Neural progenitor cell (in vitro differentiated cells): ENCODE measurements at regions not wholly inside any gene's neighbourhood (a gene's known extent, or its start where the extent isn't known, plus 50 kb on each side); places are given as distances from the start of the nearest gene placed in this dataset.

ENCODE experiments used
- DNase-seq: peaks from one replicate; pipeline ENCODE4 v3.0.0-alpha.2; 2016; ENCODE audit warnings: low spot score
- H2AFZ ChIP-seq: fragments of 200-600 bp; sonication (generic); replicated peaks from 2 replicates; pipeline ENCODE4 v1.6.1; 2016; ENCODE audit warnings: antibody characterized with exemption
- H3F3A ChIP-seq: fragments of 200-600 bp; sonication (generic); 2 replicates; pipeline ENCODE4 v1.6.1; 2016; ENCODE audit warnings: antibody characterized with exemption, low read depth
- H3K27ac ChIP-seq: fragments of 200-600 bp; sonication (generic); 2 replicates; pipeline ENCODE4 v1.5.1; 2016; ENCODE audit warnings: mild to moderate bottlenecking
- H3K27me3 ChIP-seq: fragments of 200-600 bp; sonication (generic); 2 replicates; pipeline ENCODE4 v1.6.1; 2016; ENCODE audit warnings: mild to moderate bottlenecking, moderate library complexity
- H3K36me3 ChIP-seq: fragments of 200-600 bp; sonication (generic); 2 replicates; pipeline ENCODE4 v1.5.1; 2016
- H3K4me1 ChIP-seq: fragments of 200-600 bp; sonication (generic); 2 replicates; pipeline ENCODE4 v1.6.1; 2016; ENCODE audit warnings: mixed run types
- H3K4me2 ChIP-seq: fragments of 200-600 bp; sonication (generic); 2 replicates; pipeline ENCODE4 v1.6.1; 2016
- H3K4me3 ChIP-seq: fragments of 200-600 bp; sonication (generic); 2 replicates; pipeline ENCODE4 v1.5.1; 2016
- H3K79me2 ChIP-seq: fragments of 200-600 bp; sonication (generic); 2 replicates; pipeline ENCODE4 v1.6.1; 2016; ENCODE audit warnings: low read depth
- H3K9ac ChIP-seq: fragments of 200-600 bp; sonication (generic); 2 replicates; pipeline ENCODE4 v1.6.1; 2016
- H3K9me3 ChIP-seq: fragments of 200-600 bp; sonication (generic); 2 replicates; pipeline ENCODE4 v1.5.1; 2016; ENCODE audit warnings: low read depth
- H4K20me1 ChIP-seq: fragments of 200-600 bp; sonication (generic); 2 replicates; pipeline ENCODE4 v1.6.1; 2016; ENCODE audit warnings: low read depth
- H3K27ac Mint-ChIP-seq: 3 replicates; pipeline ENCODE4 v1.8.0; 2021; ENCODE audit warnings: mixed read lengths
- H3K27me3 Mint-ChIP-seq: 2 replicates; pipeline ENCODE4 v1.8.0; 2022; ENCODE audit warnings: low read depth, mild to moderate bottlenecking, inconsistent platforms, moderate library complexity, mixed read lengths; ENCODE audit not compliant: insufficient read depth
- H3K36me3 Mint-ChIP-seq: 3 replicates; pipeline ENCODE4 v1.8.0; 2021; ENCODE audit warnings: mixed read lengths
- H3K4me1 Mint-ChIP-seq: 3 replicates; pipeline ENCODE4 v1.8.0; 2021; ENCODE audit warnings: mixed read lengths
- H3K4me3 Mint-ChIP-seq: 3 replicates; pipeline ENCODE4 v1.8.0; 2021; ENCODE audit warnings: mild to moderate bottlenecking, moderate library complexity, mixed read lengths
- H3K9me3 Mint-ChIP-seq: 3 replicates; pipeline ENCODE4 v1.8.0; 2020; ENCODE audit warnings: mixed read lengths
- EZH2 ChIP-seq: fragments of 200-600 bp; sonication (generic); IDR thresholded peaks from 2 replicates; pipeline ENCODE4 v1.6.1; 2017; ENCODE audit warnings: antibody characterized with exemption, mild to moderate bottlenecking, moderate library complexity
- EZH2phosphoT487 ChIP-seq: fragments of 200-600 bp; sonication (generic); IDR thresholded peaks from 2 replicates; pipeline ENCODE4 v1.6.1; 2017; ENCODE audit warnings: antibody characterized with exemption
- TF ChIP-seq, protein P1 (sequence below): fragments of 200-600 bp; sonication (generic); IDR thresholded peaks from 2 replicates; pipeline ENCODE4 v1.5.1; 2017; ENCODE audit warnings: antibody characterized with exemption, mild to moderate bottlenecking

GRCh38 chr9:87290241-87291052, 207.2 kb upstream of the DAPK1 start:
- TF ChIP-seq, protein P1, sequence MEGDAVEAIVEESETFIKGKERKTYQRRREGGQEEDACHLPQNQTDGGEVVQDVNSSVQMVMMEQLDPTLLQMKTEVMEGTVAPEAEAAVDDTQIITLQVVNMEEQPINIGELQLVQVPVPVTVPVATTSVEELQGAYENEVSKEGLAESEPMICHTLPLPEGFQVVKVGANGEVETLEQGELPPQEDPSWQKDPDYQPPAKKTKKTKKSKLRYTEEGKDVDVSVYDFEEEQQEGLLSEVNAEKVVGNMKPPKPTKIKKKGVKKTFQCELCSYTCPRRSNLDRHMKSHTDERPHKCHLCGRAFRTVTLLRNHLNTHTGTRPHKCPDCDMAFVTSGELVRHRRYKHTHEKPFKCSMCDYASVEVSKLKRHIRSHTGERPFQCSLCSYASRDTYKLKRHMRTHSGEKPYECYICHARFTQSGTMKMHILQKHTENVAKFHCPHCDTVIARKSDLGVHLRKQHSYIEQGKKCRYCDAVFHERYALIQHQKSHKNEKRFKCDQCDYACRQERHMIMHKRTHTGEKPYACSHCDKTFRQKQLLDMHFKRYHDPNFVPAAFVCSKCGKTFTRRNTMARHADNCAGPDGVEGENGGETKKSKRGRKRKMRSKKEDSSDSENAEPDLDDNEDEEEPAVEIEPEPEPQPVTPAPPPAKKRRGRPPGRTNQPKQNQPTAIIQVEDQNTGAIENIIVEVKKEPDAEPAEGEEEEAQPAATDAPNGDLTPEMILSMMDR, result peak; percentile 35
- TF ChIP-seq EZH2phosphoT487, result no peak
- Histone ChIP-seq H3K9me3 (no peaks in the 10 kb centered on the region), H4K20me1 (no peaks in the 10 kb centered on the region), H3K36me3 (no peaks in the 10 kb centered on the region), H3K4me3 (no peak overlapping the region), H3K9ac (no peak overlapping the region), H3K27me3 (no peaks in the 10 kb centered on the region), H3K79me2 (no peaks in the 10 kb centered on the region), H3K27ac (no peak overlapping the region), H3K4me1 (no peaks in the 10 kb centered on the region), H3K4me2 (no peak overlapping the region), H2AFZ (no peak overlapping the region), H3F3A (no peaks in the 10 kb centered on the region)
- H3K4me1 Mint-ChIP-seq, result peaks cover 6% of the 10 kb centered on the region
- no peaks in the 10 kb centered on the region for H3K27me3 Mint-ChIP-seq
- peak; percentile 13 for DNase-seq
- H3K4me3 Mint-ChIP-seq, result no peak overlapping the region
- no peak overlapping the region for H3K27ac Mint-ChIP-seq
- peaks cover 2% of the 10 kb centered on the region for H3K9me3 Mint-ChIP-seq
- H3K36me3 Mint-ChIP-seq, result no peaks in the 10 kb centered on the region

DNA sequence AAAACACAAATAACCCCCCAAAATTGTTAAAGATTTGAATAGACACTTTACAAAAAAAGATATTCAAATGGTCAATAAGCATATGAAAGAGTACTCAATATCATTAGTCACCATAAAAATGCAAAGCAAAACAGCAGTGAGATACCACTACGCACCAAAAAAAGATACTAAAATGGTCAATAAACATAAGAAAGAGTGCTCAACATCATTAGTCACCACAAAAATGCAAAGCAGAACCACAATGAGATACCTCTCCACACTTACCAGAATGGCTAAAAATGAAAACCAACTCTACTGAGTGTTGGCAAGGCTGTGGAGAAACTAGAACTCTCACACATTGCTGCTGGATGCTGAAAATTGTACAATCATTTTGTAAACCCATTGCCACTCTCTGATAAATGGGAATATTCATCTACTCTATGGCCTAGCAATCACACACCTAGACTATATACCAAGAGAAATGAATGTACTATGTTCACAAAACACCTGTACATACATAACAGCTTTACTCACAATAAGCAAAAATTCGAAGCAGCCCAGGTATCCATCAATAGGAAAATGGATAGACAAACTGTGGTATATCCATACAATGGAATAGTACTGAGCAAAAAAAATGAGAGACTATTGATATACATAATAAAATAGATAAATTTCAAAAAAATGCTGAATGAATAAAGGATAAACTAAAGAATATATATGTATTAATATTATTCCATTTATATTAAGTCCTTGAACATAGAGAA, 205.0 kb upstream of the DAPK1 start:
- TF ChIP-seq, protein P1, result no peak
- no peaks in the 10 kb centered on the region for H3K9me3 ChIP-seq
- H3K9ac ChIP-seq, result no peak overlapping the region
- H2AFZ ChIP-seq, result no peak overlapping the region
- DNase-seq, result no peak
- H3K4me3 ChIP-seq, result no peak overlapping the region
- H3K4me1 ChIP-seq, result no peaks in the 10 kb centered on the region
- no peaks in the 10 kb centered on the region for H3K79me2 ChIP-seq
- no peaks in the 10 kb centered on the region for H3F3A ChIP-seq
- no peaks in the 10 kb centered on the region for H3K36me3 ChIP-seq
- H4K20me1 ChIP-seq, result no peaks in the 10 kb centered on the region
- H3K27me3 ChIP-seq, result no peaks in the 10 kb centered on the region
- no peaks in the 10 kb centered on the region for H3K36me3 Mint-ChIP-seq
- H3K27ac ChIP-seq, result no peak overlapping the region
- peaks cover 2% of the 10 kb centered on the region for H3K9me3 Mint-ChIP-seq
- H3K27me3 Mint-ChIP-seq, result no peaks in the 10 kb centered on the region
- H3K4me2 ChIP-seq, result no peak overlapping the region
- H3K27ac Mint-ChIP-seq, result no peak overlapping the region
- H3K4me1 Mint-ChIP-seq, result peaks cover 6% of the 10 kb centered on the region
- no peak overlapping the region for H3K4me3 Mint-ChIP-seq

GRCh38 chr9:87294126-87294525, 203.5 kb upstream of the DAPK1 start:
- no peaks in the 10 kb centered on the region for H3K9me3 ChIP-seq
- H2AFZ ChIP-seq, result no peak overlapping the region
- Mint-ChIP-seq H3K27me3 (no peaks in the 10 kb centered on the region), H3K4me3 (no peak overlapping the region), H3K36me3 (no peaks in the 10 kb centered on the region), H3K27ac (no peak overlapping the region), H3K4me1 (peaks cover 6% of the 10 kb centered on the region), H3K9me3 (peaks cover 2% of the 10 kb centered on the region)
- H3K4me3 ChIP-seq, result no peak overlapping the region
- H3K27me3 ChIP-seq, result no peaks in the 10 kb centered on the region
- H3K79me2 ChIP-seq, result no peaks in the 10 kb centered on the region
- DNase-seq, result no peak
- no peak overlapping the region for H3K27ac ChIP-seq
- no peaks in the 10 kb centered on the region for H3F3A ChIP-seq
- no peaks in the 10 kb centered on the region for H4K20me1 ChIP-seq
- no peak overlapping the region for H3K9ac ChIP-seq
- TF ChIP-seq EZH2 (no peak), EZH2phosphoT487 (no peak)
- TF ChIP-seq, protein P1, result no peak
- no peaks in the 10 kb centered on the region for H3K4me1 ChIP-seq
- no peak overlapping the region for H3K4me2 ChIP-seq
- H3K36me3 ChIP-seq, result no peaks in the 10 kb centered on the region
